GM11168 (cell line): ENCODE measurements at regions not wholly inside any gene's neighbourhood (a gene's known extent, or its start where the extent isn't known, plus 50 kb on each side); places are given as distances from the start of the nearest gene placed in this dataset.

Experiments
- in situ Hi-C: fragments of 300-500 bp; cut with MboI; formaldehyde crosslinking; loops from one replicate; pipeline ENCODE4 v1.12.0; 2022; ENCODE audit warnings: low sequenced_read_pairs; ENCODE audit not compliant: unreplicated experiment

- in situ Hi-C loops = no loop called here
Measured at GRCh38 chr18:70659036-70659925, 370.4 kb downstream of the SOCS6 start.

GRCh38 chr18:70653671-70654070 is 364.8 kb downstream of the SOCS6 start:
- in situ Hi-C loops = no loop called here

GRCh38 chr18:70650878-70651277 is 362.0 kb downstream of the SOCS6 start:
- in situ Hi-C loops = no loop called here

GRCh38 chr18:70649683-70650082 is 360.8 kb downstream of the SOCS6 start:
- in situ Hi-C loops = no loop called here

GRCh38 chr18:70645971-70646370 is 357.1 kb downstream of the SOCS6 start:
- in situ Hi-C loops = no loop called here

GRCh38 chr18:70643812-70644211 is 355.0 kb downstream of the SOCS6 start:
- in situ Hi-C loops = no loop called here

- in situ Hi-C loops = no loop called here
Measured at GRCh38 chr18:70641156-70641775, 352.4 kb downstream of the SOCS6 start.

- in situ Hi-C loops = no loop called here
Measured at GRCh38 chr18:70640336-70640887, 351.6 kb downstream of the SOCS6 start.

- in situ Hi-C loops = no loop called here
Measured at GRCh38 chr18:70636991-70637390, 348.1 kb downstream of the SOCS6 start.

GRCh38 chr18:70634576-70635147 is 345.8 kb downstream of the SOCS6 start:
- in situ Hi-C loops = no loop called here

- in situ Hi-C loops = no loop called here
Measured at GRCh38 chr18:70627182-70627802, 338.4 kb downstream of the SOCS6 start.

- in situ Hi-C loops = no loop called here
Measured at GRCh38 chr18:70622622-70623419, 334.0 kb downstream of the SOCS6 start.

GRCh38 chr18:70621710-70622109 is 332.9 kb downstream of the SOCS6 start:
- in situ Hi-C loops = no loop called here

- in situ Hi-C loops = no loop called here
Measured at GRCh38 chr18:70620837-70621612, 332.2 kb downstream of the SOCS6 start.

GRCh38 chr18:70617020-70617763 is 328.3 kb downstream of the SOCS6 start:
- in situ Hi-C loops = no loop called here

GRCh38 chr18:70600225-70600925 is 311.5 kb downstream of the SOCS6 start:
- in situ Hi-C loops = no loop called here

GRCh38 chr18:70598406-70598805 is 309.6 kb downstream of the SOCS6 start:
- in situ Hi-C loops = no loop called here

GRCh38 chr18:70582981-70583380 is 294.1 kb downstream of the SOCS6 start:
- in situ Hi-C loops = no loop called here
